HG03039 (cell line): ENCODE measurements at regions not wholly inside any gene's neighbourhood (a gene's known extent, or its start where the extent isn't known, plus 50 kb on each side); places are given as distances from the start of the nearest gene placed in this dataset.

Experiments
- ATAC-seq: cut with Tn5 transposase; IDR thresholded peaks from one replicate; pipeline ENCODE4 v1.9.1; 2021; ENCODE audit warnings: mild to moderate bottlenecking, moderate library complexity; ENCODE audit not compliant: unreplicated experiment

DNA sequence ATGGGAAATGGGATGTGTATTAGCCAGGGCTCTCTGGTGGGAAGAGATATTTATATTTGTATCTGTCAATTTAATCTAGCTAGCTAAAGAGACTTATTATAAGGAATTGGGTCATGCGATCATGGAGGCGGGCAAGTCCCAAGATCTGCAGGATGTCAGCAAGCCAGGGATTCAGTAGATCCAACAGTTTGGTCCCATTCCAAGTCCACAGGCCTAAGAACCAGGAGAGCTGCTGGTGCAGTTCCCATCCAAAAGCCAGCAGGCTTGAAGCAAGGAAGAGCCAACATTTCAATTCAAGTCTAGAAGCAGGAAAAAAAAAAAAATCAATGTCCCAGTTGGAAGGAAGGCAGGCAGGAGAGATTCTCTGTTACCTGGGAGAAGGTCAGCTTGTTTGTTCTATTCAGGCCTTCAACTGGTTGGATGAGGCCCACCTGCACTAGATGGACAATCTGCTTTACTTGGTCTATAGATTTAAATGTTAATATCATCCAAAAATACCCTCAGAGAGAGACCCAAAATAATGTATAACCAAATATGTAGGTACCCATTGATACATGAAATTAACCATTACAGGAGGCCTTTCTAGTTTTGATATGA is 60.7 kb upstream of the BCAT1 start:
- ATAC-seq, result no peak

DNA sequence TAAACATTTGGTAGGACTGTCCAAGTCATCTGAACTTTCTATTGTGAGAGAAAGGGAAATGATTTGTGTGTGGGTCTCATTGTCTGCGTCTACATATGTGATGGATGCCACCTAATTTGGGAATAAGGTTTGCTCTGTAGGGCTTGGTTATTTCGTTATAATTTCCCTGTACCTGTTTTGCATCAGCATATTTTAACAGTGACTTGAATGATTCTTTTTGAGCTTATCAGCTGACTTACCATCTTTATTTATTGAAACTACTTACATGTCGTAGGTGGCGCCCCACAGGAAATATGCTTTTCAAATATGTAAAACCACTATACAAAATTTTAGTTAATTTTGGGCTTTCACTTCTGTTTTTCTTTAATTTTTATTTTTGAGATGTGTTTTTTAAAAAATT is 56.5 kb upstream of the BCAT1 start:
- peak; percentile 59 for ATAC-seq

GRCh38 chr12:25004447-25004846 is 55.5 kb upstream of the BCAT1 start:
- no peak for ATAC-seq

DNA sequence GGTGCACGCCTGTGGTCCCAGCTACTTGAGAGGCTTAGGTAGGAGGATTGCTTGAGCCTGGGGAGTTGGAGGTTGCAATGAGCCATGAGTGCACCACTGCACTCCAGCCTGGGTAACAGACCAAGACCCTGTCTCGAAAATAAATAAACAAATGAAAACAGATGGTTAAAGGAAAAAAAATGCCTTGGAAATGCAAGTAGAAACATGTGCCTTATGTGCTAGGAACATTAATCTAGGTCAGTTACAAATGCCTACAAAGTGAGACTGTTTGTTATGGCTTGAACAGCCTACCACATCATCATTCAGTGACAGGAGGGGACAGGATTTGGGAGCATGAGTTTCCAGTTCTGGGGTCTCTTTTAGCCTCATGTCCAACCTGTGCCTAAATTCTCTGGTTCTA is 52.4 kb upstream of the BCAT1 start:
- ATAC-seq, result no peak
